ENCODE measurements at regions not wholly inside any gene's neighbourhood (a gene's known extent, or its start where the extent isn't known, plus 50 kb on each side); places are given as distances from the start of the nearest gene placed in this dataset.
"Not testable (repeated sequence)": the region's sequence is repeated elsewhere in the genome, so short reads cannot be mapped to it uniquely, and the experiment has no call there.

DNA sequence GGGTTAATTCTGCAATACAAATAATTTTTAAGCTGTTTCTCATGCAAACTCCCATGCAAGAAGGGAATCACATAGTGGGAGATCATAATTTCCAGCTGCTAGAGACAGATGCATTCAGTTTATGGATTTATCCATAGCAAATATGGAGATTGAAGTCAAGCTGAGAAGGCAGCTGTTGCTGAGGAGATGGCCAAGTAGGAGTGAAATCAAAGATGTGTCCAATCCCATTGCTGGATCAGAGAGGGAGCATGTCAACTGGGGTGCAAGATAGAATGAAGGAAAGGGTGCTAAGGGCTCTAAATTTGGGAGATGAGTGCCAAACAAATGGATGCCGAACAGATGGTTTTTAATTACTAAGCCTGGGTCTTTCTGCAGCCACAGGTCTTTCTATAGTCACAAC lies 504.5 kb downstream of the NFIB start:
- DNase-seq, result no peak

DNA sequence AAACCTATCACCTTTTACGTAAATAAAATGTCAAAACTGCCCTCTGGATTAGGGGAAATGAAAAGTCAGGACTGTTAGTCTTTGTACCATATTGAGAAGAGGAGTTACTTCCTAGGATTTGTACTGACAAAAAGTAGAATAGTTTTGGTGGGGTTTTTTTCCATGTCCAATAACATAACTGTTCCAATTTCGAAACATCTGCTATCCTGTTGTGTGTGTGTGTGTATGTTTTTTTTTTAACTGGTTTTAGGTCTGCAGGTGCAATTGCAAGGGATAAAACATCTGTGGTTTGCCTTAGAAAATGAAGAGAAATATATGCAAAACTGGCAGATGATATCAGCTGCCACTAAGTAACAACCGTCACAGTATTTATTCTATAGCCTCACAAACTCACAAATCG lies 506.8 kb downstream of the NFIB start:
- DNase-seq, result no peak

DNA sequence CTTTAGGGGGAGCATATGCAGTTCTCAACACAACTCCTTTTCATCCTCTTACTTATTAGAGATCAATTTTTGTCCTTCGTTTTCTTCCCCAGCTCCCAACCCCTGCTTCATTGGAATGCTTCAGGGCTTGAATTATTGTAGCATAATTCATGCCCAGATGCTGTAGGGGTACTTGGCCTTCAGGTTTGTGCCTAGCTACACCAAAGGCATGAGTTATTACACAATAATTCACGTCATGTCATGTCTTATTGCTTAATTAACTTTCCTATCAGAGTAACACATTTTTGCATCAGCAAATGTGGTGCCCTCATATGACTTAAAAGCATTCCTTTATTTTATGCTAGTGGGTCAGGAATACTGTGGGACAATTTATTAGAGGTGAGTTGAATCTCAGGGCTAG lies 507.2 kb downstream of the NFIB start:
- DNase-seq, result no peak

DNA sequence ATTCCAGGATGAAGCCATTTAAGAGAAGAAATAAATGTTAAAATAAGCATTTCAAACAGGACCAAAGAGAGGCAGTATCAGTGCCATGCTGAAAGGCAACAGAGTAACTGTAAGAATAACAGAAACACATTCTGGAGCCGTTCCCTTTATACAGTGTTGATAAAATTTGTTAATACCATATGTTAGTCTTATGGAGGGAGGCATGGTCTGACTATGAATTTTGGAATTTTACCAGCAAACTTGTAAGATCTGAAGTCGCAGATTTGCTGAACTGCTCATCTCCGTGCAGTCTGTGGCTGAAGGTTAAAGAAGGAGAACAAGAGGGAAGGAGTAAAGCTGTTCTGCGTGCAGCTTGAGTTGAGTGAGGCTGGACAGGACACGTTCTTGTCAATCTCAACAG lies 508.4 kb downstream of the NFIB start:
- DNase-seq, result no peak

DNA sequence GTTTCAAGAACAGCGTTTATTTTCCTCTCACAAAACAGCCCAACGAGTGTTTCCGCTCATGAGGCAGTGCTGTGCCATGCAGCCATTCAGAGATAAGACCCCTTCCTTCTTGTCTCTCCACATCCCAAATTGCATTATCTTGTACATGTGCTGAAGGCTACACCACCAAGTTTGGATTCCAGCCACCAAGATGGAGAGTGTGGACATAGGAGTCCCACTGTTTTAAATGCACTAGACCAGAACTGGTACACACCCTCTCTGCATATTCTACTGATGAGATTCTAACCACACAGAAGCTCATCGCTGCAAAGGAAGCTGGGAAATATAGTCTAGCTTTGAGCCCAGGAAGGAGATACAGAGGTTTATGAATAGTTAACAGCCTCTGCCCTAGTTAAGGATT lies 509.4 kb downstream of the NFIB start:
- DNase-seq, result no peak

DNA sequence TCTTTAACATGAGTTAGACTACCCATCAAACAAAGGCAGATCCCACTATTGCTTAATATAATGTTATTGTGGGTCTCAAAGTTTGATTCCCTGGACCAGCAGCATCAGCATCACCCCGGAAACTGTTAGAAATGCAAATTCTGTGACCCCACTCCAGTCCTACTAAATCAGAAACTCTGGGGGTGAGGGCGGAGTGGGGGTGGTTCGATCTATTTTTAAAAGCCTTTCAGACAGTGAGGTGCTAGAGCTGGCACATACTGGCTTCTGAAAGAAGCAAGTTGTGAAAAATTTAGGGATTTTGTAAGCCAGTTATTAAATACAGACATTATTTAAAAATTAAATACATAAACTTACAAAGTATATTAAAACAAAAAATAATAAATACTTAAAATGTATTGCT lies 513.2 kb downstream of the NFIB start:
- no peak for DNase-seq

DNA sequence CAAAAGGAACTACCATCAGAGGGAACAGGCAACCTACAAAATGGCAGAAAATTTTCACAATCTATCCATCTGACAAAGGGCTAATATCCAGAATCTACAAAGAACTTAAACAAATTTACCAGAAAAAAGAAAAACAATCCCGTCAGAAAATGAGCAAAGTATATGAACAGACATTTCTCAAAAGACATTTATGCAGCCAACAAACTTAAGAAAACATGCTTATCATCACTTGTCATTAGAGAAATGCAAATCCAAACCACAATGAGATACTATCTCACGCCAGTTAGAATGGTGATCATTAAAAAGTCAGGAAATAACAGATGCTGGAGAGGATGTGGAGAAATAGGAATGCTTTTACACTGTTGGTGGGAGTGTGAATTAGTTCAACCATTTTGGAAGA lies 516.2 kb downstream of the NFIB start:
- DNase-seq, result not testable (repeated sequence)

DNA sequence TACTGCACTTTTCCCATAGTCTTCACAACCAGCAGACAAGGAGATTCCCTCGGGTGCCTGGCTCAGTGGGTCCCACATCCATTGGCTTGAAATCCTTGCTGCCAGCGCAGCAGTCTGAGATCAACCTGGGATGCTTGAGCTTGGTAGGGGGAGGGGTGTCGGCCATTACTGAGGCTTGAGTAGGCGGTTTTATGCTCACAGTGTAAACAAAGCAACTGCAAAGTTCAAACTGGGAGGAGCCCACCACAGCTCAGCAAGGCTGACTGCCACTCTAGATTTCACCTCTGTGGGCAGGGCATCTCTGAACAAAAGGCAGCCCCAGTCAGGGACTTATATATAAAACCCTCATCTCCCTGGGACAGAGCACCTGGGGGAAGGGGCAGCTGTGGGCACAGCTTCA lies 512.3 kb upstream of the MPDZ start:
- DNase-seq, result no peak

DNA sequence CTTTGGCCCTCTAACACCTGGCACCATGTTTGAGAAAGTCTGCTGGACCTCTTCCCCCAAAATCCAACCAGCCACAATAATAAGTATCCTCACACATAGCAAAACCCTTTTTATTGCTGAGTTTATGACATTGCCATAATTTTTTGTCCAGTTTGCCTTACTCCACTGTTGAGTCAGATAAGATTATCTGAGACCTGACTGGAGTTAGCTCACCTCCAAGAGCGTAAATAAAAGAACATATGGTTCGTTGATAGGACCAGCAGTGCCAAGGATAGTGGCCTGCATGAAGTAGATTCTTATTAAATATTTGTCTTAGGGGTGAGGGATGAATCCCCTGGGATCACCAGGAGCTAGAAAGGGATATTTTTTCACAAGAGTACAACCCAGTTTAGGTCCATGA lies 510.6 kb upstream of the MPDZ start:
- no peak for DNase-seq

DNA sequence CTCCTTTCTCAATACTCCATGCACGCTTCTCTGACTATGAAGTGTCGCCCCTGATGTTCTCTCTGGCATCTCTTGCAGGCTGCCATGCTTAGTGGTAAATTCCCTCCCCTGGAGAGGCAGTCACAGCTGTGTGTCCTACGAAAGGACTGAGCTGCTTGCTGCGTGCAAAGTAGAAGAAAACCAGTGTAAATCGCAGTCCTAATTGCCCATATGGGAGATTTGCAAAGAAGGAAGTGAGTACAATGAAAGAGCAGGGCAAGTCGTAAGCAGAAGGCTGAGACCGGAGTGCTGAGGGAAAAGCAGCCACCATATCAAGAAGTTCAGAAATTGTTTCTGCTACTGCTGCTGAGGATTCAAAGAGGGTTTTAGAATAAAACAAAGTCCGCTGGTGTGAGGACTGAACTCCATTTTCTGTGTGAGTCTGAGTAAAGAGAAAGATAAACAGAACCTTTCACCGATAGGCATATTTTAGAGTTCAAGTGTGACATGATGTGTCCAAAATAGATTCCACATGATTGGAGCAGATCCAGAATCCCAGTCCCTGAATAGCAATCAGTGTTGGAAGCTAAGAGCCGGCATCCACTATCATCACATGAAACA lies 507.8 kb upstream of the MPDZ start:
- peak; percentile 2 for DNase-seq

DNA sequence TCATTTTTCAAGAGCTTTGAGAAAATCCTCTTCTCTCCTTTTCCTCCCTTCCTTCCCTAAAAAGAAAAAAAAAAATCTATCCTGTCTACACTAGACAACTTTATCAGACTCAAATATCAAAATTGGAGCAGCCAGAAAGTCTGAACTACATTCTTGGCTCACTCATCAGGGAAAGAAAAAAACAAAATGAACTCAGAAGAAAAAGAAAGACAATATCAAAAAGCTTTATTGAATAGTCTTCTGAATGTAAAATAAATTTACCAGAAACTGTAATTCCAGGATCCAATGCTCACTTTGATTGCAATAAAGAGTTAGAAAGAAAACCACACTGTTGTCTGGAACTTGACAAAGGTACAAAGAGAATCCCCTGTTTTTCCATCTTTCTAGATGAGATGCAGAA lies 507.2 kb upstream of the MPDZ start:
- DNase-seq, result no peak

DNA sequence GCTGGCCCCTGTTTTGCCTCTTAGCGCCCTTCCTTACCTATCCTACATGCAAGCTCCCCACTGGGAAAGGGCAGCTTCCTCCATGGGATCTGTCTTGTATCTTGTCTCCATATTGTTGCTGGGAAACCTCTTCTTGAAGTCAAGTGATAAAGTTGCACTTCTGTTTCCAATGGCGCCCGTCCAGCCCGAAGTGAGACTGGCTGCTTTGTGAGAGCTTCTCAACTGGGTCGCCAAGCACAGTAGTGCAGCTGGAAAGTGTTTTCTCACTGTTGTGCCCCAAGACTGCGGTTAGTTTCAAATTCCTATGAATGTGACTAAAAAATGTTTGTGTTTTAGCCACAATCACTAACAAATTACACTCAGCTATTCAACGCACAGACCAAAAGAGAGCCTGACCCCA lies 506.6 kb upstream of the MPDZ start:
- DNase-seq, result no peak

DNA sequence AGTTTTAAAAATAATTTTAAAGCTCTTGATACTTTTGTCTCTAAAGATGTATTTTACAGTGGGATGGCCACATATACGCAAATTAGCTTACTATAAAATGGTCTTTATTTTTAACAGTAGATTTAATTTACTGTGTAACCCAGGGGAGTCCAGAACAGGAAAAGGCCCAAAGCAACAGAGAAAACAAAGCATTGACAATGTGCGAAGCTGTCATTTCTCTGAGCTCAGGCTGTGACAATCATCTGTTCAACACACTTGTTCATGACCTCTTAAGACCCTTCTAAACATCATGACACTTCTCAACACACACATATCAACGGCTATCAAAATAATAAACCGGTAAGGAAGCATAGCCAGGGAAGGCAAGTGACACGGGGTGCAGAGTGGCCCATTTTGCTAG lies 499.6 kb upstream of the MPDZ start:
- no peak for DNase-seq

DNA sequence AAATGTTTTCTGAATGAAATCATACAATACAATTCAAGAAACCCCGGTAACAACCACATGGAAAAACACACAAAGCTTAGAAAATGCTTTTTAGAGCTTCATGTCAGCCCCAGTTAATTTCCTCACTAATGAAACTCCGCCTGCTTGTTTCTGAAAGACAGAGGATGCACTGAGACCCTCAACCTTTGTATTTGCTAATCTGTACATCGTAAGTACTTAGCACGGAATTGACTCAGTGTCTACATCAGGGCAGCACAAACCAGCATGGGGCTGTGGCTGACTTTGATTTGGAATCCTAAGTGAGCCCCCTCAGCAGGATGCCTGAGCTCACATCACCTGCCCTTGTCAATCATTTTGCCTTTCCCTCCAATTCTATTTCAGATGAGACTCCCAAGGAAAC lies 499.1 kb upstream of the MPDZ start:
- no peak for DNase-seq

DNA sequence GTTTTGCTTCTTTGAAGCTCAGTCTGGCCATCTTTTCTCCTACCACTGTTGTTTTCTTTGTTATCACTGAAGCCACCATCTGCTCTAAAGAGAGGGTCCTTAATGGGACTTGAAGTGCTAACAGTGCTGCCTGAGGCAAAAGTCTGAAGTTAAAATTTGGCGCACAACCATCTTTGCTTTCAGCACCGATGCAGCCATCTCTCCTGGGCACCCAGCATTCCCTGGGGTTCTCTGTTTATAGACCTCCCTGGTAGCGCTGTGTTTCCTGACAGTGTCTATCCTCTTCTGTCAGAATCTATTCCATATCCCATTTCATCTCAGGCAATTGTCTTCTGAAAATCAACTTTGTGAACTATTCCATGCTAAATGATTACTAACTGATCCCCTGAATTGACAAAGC lies 491.5 kb upstream of the MPDZ start:
- DNase-seq, result no peak

DNA sequence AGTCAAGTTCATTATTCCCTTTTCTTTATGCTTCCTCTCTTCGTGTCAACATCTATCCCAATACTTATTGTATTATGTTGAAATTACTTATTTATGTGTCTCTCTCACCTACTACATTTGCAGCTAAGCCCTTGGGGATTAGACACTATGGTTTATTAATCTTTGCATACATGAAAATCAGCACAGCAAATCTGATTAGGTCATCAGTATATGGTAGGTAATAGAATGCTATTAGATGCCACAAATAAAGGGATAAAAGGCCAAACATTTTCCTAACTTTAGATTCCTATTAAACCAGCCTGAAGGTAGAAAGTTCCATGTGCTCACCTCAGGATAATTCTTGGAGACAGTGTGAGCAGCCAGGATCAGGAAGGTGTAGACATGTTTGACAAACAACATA lies 490.1 kb upstream of the MPDZ start:
- DNase-seq, result no peak

DNA sequence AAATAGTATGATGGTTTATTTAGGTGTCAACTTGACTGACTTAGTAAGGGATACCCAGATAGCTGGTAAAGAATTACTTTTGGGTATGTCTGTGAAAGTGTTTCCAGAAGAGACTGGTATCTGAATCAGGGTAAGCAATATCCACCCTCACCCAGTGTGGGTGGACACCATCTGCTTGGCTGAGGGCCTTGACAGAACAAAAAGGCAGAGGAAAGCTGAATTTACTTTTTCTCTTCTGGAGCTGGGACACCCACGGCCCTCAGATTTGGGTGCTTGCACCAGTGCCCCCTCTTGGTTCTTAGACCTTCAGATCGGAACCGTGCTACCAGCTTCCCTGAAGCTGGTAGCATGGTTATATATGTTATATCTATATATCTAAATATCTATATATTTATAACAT lies 489.5 kb upstream of the MPDZ start:
- no peak for DNase-seq

DNA sequence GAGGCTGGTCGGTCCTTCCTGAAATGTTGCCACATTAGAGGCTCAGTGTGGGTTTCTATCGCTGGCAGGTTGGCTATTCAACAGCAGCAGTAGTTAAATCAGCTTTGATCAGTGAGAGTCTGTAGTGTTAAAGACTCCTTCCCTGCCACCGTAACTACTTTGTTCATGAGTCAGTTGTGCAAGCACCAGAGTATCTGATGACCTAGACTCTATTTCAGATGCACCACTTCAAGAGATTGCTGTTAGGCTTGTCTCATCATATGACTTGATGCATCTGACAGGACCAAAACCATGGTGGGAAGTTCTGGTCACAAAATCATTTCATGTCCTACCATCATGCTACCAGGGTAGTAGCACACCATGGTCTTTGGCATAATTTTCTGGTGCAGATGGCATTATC lies 482.7 kb upstream of the MPDZ start:
- DNase-seq, result no peak

DNA sequence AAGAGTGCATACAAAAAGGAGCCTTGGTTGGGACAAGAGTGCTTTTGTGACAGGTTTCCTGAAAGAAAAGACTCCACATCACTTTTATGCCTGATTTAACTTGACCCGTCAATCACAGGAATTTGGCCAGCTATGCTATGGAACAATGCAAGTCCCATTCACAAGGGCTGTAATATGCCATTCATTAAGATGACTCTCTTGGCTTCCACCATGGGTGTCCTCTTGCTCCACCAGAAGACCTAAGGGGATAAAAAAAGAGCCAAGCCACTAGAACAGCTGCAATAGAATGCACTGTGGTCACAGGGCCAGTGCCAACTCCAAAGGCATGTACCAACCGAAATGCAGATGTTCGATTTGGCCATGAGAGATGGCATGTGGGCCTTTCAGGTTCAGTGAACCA lies 480.1 kb upstream of the MPDZ start:
- no peak for DNase-seq

DNA sequence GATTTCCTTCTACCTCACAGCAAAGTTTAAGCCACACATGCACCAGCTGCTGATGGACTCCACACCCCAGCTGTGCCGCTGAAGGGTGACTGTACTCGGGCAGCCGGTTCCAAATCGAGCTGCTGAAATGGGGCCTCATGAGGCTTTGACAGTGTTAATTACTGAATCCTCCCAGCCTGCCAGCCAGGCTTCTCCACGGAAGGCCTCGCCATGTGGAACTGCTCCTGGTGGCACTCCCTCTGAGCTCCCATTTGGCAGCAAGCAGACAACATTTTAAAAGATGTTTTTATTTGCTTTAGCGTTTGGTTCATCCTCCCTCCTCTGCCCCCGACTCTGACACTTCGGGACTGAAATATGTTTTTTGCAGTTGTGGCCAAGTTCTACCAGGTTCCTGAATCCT lies 479.4 kb upstream of the MPDZ start:
- DNase-seq, result no peak

DNA sequence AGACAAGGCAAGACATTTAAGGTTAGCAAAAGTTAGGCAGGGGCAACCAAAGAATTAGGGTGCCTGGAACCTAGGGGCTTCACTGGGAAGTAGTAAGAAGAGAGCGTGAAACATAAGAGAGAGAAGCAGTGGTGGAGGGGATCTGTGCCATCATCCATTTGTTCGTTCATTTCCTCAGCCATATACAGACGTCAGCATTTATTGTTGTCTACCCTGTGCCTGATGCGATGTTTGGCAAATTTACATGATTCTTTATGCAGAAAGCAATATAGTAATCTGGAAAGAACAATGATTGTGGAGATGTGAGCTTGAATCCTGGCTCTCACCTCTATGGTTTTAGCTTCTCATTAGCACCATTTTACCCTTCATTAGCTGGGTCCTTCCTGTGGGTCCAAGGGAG lies 477.5 kb upstream of the MPDZ start:
- no peak for DNase-seq

DNA sequence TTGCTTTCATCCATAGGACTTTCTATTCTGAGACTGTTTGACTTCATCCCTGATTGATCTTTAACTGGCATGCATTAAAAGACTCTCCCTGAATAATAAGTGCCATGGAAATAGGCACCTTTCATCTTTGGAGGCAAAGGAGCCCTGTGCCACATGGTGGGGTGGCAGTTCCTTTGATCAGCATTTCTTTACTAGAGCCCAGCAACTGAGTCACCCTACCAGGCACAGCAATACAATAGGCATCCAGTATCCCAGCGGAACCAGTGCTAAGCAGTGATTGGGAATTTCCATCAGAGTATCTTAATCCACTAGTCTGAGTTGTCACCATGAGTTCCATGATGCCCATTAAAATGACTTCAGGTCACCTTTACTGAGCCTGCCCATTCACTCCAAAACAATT lies 476.1 kb upstream of the MPDZ start:
- no peak for DNase-seq

DNA sequence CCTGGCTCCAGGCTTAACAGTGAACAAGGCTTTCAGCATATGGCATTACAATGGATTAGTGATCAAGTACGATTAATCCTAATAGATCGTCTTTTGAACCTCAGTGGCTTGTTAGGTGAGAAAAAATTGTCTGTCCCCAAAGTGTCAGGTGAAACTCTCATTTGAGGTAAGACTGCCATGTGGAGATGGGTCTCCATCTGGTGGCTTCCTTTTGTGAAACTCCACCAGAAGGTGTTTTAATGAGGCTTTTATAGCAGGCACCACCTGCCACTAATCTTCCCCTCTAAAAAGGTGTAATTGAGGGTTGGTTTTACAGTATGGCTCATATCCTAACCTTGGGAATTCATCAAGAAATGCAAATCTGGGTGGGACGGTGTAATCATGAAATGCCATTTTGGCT lies 471.1 kb upstream of the MPDZ start:
- DNase-seq, result no peak

DNA sequence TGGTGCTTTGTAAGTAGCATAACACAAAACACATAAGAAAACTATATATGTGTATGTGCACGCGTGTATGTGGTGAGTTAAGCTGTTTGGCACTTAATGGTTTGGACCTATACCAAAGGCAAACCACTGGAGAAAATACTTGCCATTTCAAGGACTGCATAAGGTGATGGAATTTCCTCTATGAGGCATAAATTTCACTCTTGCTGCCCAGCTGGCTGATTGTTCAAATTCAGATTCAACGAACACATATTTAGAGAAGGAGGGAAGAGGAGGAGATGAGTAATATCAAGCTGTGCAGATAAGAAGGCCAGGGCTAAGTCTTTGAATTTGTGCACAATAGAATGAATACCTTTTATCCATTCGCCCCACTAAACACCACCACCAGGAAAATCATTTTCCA lies 470.6 kb upstream of the MPDZ start:
- no peak for DNase-seq

DNA sequence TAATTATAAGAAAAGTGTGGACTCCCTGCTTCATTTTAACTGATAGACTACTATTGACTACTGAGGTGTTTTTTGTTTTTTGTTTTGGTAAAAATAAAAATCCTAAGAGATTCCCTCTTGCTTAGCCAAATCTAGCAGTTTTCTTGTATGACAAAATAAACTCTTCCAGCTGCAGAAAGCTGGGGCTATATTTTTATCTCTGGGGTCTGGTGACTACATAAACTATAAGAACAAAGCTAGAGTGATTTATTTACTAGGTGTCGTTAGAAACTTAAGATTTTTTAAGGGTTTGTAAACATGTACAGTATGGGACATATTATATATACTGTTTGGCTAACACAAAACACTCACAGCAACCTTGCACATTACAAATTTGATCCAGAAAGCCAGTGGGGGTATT lies 467.4 kb upstream of the MPDZ start:
- no peak for DNase-seq

DNA sequence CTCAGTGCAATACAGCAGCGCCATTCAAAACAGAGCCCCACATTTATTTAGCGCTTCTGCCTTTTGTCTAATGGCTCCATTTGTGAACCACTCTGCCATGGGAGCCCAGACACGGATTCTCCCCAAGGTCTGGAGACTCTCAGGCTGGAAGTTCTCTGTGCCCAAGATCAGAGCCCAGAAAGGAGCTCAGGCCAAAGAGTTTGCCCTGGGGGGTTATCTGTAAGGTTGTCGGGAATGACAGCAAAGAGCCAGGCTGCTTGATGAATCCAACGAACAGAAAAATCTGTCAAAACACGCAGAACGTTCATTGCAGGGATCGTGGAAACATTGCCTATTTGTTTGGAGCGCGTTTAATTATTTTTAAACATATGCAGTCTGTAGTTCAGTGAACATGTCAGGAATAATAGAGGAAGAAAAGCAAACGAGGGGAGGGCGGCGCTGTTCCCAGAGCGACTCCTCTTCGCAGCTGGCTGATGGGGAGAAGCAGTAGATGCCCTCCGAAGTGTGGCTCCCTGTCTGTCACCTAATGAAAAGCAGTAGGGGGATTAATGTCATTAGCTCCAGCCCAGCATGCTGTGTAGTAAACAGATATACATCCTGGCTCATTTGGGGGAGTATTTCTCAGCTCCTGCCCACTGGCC lies 464.9 kb upstream of the MPDZ start:
- DNase-seq, result no peak
